HL-60 (cell line): ENCODE measurements at regions not wholly inside any gene's neighbourhood (a gene's known extent, or its start where the extent isn't known, plus 50 kb on each side); places are given as distances from the start of the nearest gene placed in this dataset.
A peak's percentile ranks its signal among the peaks of the same experiment; 100 is the strongest.

Source experiments
- GABPA ChIP-seq: IDR thresholded peaks from 2 replicates; pipeline ENCODE4 v1.6.1; 2012; ENCODE audit warnings: low read depth
- SPI1 ChIP-seq: IDR thresholded peaks from 2 replicates; pipeline ENCODE4 v1.6.1; 2012; ENCODE audit warnings: low read depth, mild to moderate bottlenecking, borderline replicate concordance
- TF ChIP-seq, protein P1 (sequence below): IDR thresholded peaks from one replicate; pipeline ENCODE4 v1.5.1; 2011; ENCODE audit warnings: low read length, control low read depth, inconsistent platforms; ENCODE audit not compliant: insufficient read depth
- TF ChIP-seq, protein P2 (sequence below): IDR thresholded peaks from 2 replicates; pipeline ENCODE4 v1.6.1; 2012; ENCODE audit warnings: low read depth; ENCODE audit not compliant: insufficient replicate concordance

DNA sequence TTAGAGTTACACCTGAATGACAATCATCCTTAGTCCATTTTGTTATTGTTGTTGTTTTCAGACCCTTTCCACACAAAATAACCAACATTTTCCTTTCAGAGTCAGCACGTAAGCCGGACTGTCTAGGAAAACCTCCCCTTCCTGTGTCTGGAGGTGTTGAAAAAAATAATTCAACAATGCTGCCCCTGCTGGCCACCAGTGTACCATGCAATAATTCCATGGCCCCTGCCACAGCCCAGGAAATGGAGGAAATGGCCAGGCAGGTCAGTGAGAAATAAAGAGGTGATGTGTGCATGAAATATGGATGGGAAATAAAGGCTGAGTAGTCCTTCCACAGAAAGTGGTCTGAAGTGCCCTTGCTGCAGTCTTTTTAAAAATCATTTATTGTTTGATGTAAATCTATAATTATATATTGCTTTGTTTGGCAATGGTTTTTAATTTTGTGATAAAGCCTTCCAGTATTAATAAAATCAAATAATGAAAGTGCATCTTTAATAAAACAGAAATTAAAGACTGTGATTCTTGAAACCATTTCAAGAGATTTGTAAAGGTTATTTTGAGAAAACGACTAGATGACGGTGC lies 152.8 kb upstream of the PAPPA start:
- TF ChIP-seq, protein P1, sequence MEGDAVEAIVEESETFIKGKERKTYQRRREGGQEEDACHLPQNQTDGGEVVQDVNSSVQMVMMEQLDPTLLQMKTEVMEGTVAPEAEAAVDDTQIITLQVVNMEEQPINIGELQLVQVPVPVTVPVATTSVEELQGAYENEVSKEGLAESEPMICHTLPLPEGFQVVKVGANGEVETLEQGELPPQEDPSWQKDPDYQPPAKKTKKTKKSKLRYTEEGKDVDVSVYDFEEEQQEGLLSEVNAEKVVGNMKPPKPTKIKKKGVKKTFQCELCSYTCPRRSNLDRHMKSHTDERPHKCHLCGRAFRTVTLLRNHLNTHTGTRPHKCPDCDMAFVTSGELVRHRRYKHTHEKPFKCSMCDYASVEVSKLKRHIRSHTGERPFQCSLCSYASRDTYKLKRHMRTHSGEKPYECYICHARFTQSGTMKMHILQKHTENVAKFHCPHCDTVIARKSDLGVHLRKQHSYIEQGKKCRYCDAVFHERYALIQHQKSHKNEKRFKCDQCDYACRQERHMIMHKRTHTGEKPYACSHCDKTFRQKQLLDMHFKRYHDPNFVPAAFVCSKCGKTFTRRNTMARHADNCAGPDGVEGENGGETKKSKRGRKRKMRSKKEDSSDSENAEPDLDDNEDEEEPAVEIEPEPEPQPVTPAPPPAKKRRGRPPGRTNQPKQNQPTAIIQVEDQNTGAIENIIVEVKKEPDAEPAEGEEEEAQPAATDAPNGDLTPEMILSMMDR = peak; percentile 41
- TF ChIP-seq GABPA = no peak
- no peak for TF ChIP-seq SPI1
- TF ChIP-seq, protein P2, sequence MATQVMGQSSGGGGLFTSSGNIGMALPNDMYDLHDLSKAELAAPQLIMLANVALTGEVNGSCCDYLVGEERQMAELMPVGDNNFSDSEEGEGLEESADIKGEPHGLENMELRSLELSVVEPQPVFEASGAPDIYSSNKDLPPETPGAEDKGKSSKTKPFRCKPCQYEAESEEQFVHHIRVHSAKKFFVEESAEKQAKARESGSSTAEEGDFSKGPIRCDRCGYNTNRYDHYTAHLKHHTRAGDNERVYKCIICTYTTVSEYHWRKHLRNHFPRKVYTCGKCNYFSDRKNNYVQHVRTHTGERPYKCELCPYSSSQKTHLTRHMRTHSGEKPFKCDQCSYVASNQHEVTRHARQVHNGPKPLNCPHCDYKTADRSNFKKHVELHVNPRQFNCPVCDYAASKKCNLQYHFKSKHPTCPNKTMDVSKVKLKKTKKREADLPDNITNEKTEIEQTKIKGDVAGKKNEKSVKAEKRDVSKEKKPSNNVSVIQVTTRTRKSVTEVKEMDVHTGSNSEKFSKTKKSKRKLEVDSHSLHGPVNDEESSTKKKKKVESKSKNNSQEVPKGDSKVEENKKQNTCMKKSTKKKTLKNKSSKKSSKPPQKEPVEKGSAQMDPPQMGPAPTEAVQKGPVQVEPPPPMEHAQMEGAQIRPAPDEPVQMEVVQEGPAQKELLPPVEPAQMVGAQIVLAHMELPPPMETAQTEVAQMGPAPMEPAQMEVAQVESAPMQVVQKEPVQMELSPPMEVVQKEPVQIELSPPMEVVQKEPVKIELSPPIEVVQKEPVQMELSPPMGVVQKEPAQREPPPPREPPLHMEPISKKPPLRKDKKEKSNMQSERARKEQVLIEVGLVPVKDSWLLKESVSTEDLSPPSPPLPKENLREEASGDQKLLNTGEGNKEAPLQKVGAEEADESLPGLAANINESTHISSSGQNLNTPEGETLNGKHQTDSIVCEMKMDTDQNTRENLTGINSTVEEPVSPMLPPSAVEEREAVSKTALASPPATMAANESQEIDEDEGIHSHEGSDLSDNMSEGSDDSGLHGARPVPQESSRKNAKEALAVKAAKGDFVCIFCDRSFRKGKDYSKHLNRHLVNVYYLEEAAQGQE = no peak
